ENCODE measurements at regions not wholly inside any gene's neighbourhood (a gene's known extent, or its start where the extent isn't known, plus 50 kb on each side); places are given as distances from the start of the nearest gene placed in this dataset.

DNA sequence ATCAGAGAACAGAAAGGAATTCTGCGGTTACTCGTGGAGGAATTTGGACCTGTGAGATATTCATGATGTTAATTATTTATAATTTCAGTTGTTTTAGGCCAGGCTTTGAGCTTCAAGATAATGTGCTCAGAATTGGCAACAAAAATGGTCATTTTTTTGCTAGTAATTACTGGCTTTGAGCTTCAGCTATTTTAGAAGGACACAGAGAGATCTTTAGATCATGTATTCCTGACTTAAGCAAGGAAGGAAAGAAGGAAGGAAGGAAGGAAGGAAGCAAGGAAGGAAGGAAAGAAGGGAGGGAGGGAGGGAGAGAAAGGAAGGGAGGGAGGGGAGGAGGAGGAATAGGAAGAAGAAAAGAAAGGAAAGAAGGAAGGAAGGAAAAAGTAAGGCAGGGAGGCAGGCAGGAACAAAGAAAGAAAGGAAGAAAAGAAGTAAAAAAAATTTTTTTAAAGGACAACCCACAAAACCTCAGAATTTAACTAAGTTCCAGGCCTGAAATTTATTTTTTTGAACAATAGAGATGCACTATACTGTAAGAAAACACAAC lies 277.9 kb upstream of the KLF3 start:
- no peak for TF ChIP-seq SUZ12 (IDR thresholded peaks at IDR 0.05; ENCODE audit: extremely low read depth, insufficient read depth, insufficient read length)
- no peak for TF ChIP-seq ZNF274 (IDR thresholded peaks at IDR 0.05; ENCODE audit: low read depth, low read length)
- TF ChIP-seq YY1 (IDR thresholded peaks at IDR 0.05; ENCODE audit: insufficient read depth, insufficient read length) = no peak
